ENCODE measurements at regions not wholly inside any gene's neighbourhood (a gene's known extent, or its start where the extent isn't known, plus 50 kb on each side); places are given as distances from the start of the nearest gene placed in this dataset.

DNA sequence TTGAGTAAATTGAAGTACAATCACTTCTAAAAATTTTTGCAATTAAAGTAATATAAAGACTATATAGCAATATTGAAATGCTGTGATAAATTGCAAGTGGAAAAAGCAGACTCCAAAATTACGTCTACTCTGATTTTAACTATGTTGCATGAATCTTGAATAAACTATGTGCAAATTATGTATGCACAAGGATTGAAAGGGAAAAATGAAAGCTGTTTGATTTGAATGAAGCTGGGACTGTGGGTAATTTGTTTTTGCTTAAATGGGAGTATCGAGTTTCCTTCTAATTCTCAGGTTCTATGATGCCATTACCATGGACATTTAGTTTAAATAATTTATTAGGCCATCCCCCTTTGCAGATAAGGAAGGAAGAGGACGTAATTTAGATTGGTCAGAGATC is 198.7 kb upstream of the MYLIP start:
- Histone ChIP-seq H3K27ac (ENCODE audit: low read length) (no peak overlapping the region), H4K20me1 (ENCODE audit: low read length) (no peaks in the 10 kb centered on the region), H3K27me3 (ENCODE audit: low read length) (no peaks in the 10 kb centered on the region), H3F3A (ENCODE audit: low read length, unreplicated experiment) (no peaks in the 10 kb centered on the region), H3K4me2 (ENCODE audit: low read length) (no peak overlapping the region), H2AFZ (ENCODE audit: low read length) (no peak overlapping the region), H3K4me3 (ENCODE audit: low read length) (no peak overlapping the region), H3K9me2 (replicated peaks; ENCODE audit: low read length) (no peaks in the 10 kb centered on the region), H3K36me3 (ENCODE audit: low read depth, low read length) (no peaks in the 10 kb centered on the region), H3K9me3 (ENCODE audit: low read length) (0 out of 2 replicates have a peak, but pooled peaks cover 3% of the 10 kb centered on the region), H3K9ac (ENCODE audit: low read length) (no peak overlapping the region), H3K4me1 (ENCODE audit: insufficient read depth, low read length) (no peaks in the 10 kb centered on the region), H3K79me2 (ENCODE audit: low read length) (no peaks in the 10 kb centered on the region)
- no TSS peak for BruUV-seq (replicated peaks)
- TF ChIP-seq, protein P1, sequence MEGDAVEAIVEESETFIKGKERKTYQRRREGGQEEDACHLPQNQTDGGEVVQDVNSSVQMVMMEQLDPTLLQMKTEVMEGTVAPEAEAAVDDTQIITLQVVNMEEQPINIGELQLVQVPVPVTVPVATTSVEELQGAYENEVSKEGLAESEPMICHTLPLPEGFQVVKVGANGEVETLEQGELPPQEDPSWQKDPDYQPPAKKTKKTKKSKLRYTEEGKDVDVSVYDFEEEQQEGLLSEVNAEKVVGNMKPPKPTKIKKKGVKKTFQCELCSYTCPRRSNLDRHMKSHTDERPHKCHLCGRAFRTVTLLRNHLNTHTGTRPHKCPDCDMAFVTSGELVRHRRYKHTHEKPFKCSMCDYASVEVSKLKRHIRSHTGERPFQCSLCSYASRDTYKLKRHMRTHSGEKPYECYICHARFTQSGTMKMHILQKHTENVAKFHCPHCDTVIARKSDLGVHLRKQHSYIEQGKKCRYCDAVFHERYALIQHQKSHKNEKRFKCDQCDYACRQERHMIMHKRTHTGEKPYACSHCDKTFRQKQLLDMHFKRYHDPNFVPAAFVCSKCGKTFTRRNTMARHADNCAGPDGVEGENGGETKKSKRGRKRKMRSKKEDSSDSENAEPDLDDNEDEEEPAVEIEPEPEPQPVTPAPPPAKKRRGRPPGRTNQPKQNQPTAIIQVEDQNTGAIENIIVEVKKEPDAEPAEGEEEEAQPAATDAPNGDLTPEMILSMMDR (conservative IDR thresholded peaks at IDR 0.05; ENCODE audit: low read depth, low read length), result no peak
- no peak for TF ChIP-seq EZH2 (IDR thresholded peaks at IDR 0.05; ENCODE audit: low read length, unreplicated experiment)
- no peak for TF ChIP-seq EZH2phosphoT487 (IDR thresholded peaks at IDR 0.05; ENCODE audit: borderline replicate concordance, low read length)
- intact Hi-C loops (cut with micrococcal nuclease), result no loop called here
- no peak for ATAC-seq
- no peak for DNase-seq
- POLR2A ChIA-PET (ENCODE audit: unreplicated experiment), result no interaction called here
- CTCF ChIA-PET, result no interaction called here

DNA sequence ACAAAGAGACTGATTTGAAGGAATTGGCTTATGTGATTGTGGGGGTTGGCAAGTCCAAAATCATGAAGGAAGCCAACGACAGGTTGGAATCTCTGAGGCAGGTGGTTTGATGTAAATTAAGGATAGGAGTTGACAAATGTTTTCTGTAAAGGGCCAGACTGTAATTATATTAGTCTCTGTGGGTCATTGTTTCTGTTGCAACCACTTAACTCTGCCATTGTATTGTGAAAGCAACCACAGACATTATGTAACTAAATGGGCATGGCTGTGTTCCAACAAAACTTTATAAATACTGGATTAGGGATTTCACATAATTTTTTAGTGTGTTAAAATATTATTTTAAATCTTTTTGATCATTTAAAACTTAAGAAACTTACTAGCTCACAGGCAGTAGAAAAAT is 199.2 kb upstream of the MYLIP start:
- no peak for DNase-seq
- no TSS peak for BruUV-seq (replicated peaks)
- Histone ChIP-seq H3K4me3 (ENCODE audit: low read length) (no peak overlapping the region), H3K36me3 (ENCODE audit: low read depth, low read length) (no peaks in the 10 kb centered on the region), H3K27me3 (ENCODE audit: low read length) (no peaks in the 10 kb centered on the region), H3K4me2 (ENCODE audit: low read length) (no peak overlapping the region), H2AFZ (ENCODE audit: low read length) (no peak overlapping the region), H3K9ac (ENCODE audit: low read length) (no peak overlapping the region), H4K20me1 (ENCODE audit: low read length) (no peaks in the 10 kb centered on the region), H3K27ac (ENCODE audit: low read length) (no peak overlapping the region), H3K4me1 (ENCODE audit: insufficient read depth, low read length) (no peaks in the 10 kb centered on the region), H3K79me2 (ENCODE audit: low read length) (no peaks in the 10 kb centered on the region), H3K9me2 (replicated peaks; ENCODE audit: low read length) (no peaks in the 10 kb centered on the region), H3F3A (ENCODE audit: low read length, unreplicated experiment) (no peaks in the 10 kb centered on the region), H3K9me3 (ENCODE audit: low read length) (0 out of 2 replicates have a peak, but pooled peaks cover 3% of the 10 kb centered on the region)
- ATAC-seq, result no peak
- ChIA-PET CTCF (no interaction called here), POLR2A (ENCODE audit: unreplicated experiment) (no interaction called here)
- TF ChIP-seq EZH2 (IDR thresholded peaks at IDR 0.05; ENCODE audit: low read length, unreplicated experiment) (no peak), EZH2phosphoT487 (IDR thresholded peaks at IDR 0.05; ENCODE audit: borderline replicate concordance, low read length) (no peak)
- intact Hi-C loops (cut with micrococcal nuclease), result no loop called here

DNA sequence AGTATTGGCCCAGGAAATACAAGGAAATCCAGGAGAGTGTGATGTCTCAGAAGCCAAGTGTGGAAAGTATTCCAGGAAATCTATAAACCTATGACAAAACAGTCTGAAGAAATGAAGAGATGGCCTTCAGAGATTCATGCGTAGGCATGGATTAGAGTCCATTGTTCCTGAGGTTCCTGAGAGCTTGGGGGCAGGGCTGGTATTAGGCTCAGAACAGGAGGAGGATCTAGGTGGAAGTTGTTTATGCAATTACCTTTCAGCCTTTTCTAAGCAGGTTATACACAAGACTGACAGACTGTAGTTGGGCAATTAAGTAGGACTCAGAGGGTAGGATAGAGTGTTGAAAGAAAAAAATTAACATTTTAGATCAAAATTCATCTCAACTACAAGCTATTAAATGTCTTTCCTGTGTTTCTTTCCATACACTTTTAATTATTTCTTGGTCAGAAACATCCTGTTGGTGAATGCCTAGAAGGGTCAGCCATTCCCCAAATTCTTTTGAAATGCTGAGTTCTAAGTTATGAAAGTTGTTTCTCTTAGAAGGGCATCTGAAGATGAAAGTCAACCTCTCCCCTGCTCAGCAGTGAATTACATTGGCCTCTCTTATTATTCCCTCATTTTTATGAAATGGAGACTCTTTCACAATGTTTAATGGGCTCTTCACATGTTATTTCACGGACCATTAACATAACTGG is 201.2 kb upstream of the MYLIP start:
- no peak for TF ChIP-seq EZH2phosphoT487 (IDR thresholded peaks at IDR 0.05; ENCODE audit: borderline replicate concordance, low read length)
- TF ChIP-seq, protein P1 (conservative IDR thresholded peaks at IDR 0.05; ENCODE audit: low read depth, low read length), result no peak
- TF ChIP-seq EZH2 (IDR thresholded peaks at IDR 0.05; ENCODE audit: low read length, unreplicated experiment), result no peak
- Histone ChIP-seq H3F3A (ENCODE audit: low read length, unreplicated experiment) (no peaks in the 10 kb centered on the region), H3K27me3 (ENCODE audit: low read length) (no peaks in the 10 kb centered on the region), H2AFZ (ENCODE audit: low read length) (no peak overlapping the region), H3K9me3 (ENCODE audit: low read length) (0 out of 2 replicates have a peak, but pooled peaks cover 3% of the 10 kb centered on the region), H4K20me1 (ENCODE audit: low read length) (no peaks in the 10 kb centered on the region), H3K4me1 (ENCODE audit: insufficient read depth, low read length) (no peaks in the 10 kb centered on the region), H3K79me2 (ENCODE audit: low read length) (no peaks in the 10 kb centered on the region), H3K4me3 (ENCODE audit: low read length) (no peak overlapping the region), H3K9me2 (replicated peaks; ENCODE audit: low read length) (no peaks in the 10 kb centered on the region), H3K4me2 (ENCODE audit: low read length) (no peak overlapping the region), H3K36me3 (ENCODE audit: low read depth, low read length) (no peaks in the 10 kb centered on the region), H3K9ac (ENCODE audit: low read length) (no peak overlapping the region), H3K27ac (ENCODE audit: low read length) (no peak overlapping the region)
- intact Hi-C loops (cut with micrococcal nuclease), result no loop called here
- no TSS peak for BruUV-seq (replicated peaks)
- ATAC-seq (no peak), DNase-seq (no peak)
- ChIA-PET CTCF (no interaction called here), POLR2A (ENCODE audit: unreplicated experiment) (no interaction called here)
